Endothelial cell (in vitro differentiated cells): ENCODE measurements at regions not wholly inside any gene's neighbourhood (a gene's known extent, or its start where the extent isn't known, plus 50 kb on each side); places are given as distances from the start of the nearest gene placed in this dataset.

Experiments
- DNase-seq: peaks from one replicate; pipeline ENCODE4 v3.0.0; 2021; ENCODE audit warnings: low spot score
- H3K27ac Mint-ChIP-seq: one replicate; pipeline ENCODE4 v1.8.0; 2021; ENCODE audit warnings: mixed read lengths, inconsistent platforms; ENCODE audit not compliant: unreplicated experiment
- H3K27me3 Mint-ChIP-seq: one replicate; pipeline ENCODE4 v1.8.0; 2021; ENCODE audit warnings: mild to moderate bottlenecking, moderate library complexity, mixed read lengths, inconsistent platforms; ENCODE audit not compliant: unreplicated experiment
- H3K36me3 Mint-ChIP-seq: one replicate; pipeline ENCODE4 v1.8.0; 2021; ENCODE audit warnings: mild to moderate bottlenecking, low read depth, mixed read lengths, inconsistent platforms; ENCODE audit not compliant: unreplicated experiment
- H3K4me1 Mint-ChIP-seq: one replicate; pipeline ENCODE4 v1.8.0; 2021; ENCODE audit warnings: mild to moderate bottlenecking, mixed read lengths, inconsistent platforms; ENCODE audit not compliant: unreplicated experiment
- H3K4me3 Mint-ChIP-seq: one replicate; pipeline ENCODE4 v1.8.0; 2021; ENCODE audit warnings: mild to moderate bottlenecking, mixed read lengths, inconsistent platforms; ENCODE audit not compliant: unreplicated experiment
- H3K9me3 Mint-ChIP-seq: one replicate; pipeline ENCODE4 v1.8.0; 2021; ENCODE audit warnings: mixed read lengths, inconsistent platforms; ENCODE audit not compliant: unreplicated experiment
- TF ChIP-seq, protein P1 (sequence below): fragments of 200-600 bp; sonication (generic); IDR thresholded peaks from one replicate; pipeline ENCODE4 v1.5.0; 2021; ENCODE audit warnings: antibody characterized with exemption; ENCODE audit not compliant: unreplicated experiment

DNA sequence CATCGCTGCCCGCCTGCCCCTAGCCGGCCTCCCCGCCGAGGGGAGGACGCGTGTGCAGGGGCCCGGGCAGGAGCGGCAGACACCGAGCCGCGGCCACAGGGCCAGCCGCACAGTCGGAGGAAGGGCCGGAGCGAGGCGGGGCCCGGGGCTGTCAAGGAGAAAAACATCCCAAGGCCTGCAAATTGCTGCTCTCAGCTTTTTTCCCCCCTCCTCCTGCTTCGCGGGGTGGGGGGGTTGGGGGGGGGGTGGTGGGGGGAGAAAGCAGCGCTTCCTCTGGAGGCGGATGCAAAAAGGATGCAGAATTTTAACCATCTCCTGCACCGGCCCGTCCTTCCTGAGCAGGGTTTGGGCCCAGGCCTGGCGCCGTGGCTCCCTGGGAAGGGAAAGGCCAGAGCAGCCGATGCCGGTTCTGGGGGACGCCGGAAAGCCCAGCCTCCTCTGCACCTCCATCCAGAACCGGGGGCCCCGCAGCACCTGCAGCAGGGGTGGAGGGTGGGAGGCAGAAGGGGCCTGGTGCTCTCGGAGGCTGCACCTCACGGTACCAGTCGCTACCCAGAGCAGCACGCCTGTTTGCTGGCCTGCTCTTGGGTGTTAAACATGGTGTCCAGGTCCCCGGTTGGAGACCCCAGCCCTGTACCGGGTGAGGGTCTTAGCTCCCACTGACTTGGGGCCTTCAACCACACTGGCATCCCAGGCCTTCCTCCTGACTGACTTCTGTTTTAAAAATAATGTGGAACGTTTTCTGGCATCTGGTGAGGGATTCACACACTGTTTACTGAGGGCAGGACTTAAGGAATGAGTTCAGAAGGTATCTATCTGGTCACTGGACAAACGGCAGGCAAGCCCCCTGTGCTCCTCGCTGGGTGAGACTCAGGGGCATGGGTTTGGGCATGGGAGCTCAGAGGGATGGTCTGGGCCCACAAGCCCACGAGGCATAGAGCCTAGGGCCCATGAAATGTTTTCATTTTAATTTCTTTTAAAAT, 77.4 kb upstream of the WNT7B start:
- H3K9me3 Mint-ChIP-seq: no peaks in the 10 kb centered on the region
- no peak for DNase-seq
- peaks cover 2% of the 10 kb centered on the region for H3K4me1 Mint-ChIP-seq
- no peak overlapping the region for H3K4me3 Mint-ChIP-seq
- TF ChIP-seq, protein P1, sequence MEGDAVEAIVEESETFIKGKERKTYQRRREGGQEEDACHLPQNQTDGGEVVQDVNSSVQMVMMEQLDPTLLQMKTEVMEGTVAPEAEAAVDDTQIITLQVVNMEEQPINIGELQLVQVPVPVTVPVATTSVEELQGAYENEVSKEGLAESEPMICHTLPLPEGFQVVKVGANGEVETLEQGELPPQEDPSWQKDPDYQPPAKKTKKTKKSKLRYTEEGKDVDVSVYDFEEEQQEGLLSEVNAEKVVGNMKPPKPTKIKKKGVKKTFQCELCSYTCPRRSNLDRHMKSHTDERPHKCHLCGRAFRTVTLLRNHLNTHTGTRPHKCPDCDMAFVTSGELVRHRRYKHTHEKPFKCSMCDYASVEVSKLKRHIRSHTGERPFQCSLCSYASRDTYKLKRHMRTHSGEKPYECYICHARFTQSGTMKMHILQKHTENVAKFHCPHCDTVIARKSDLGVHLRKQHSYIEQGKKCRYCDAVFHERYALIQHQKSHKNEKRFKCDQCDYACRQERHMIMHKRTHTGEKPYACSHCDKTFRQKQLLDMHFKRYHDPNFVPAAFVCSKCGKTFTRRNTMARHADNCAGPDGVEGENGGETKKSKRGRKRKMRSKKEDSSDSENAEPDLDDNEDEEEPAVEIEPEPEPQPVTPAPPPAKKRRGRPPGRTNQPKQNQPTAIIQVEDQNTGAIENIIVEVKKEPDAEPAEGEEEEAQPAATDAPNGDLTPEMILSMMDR: no peak
- H3K27ac Mint-ChIP-seq: no peak overlapping the region
- no peaks in the 10 kb centered on the region for H3K36me3 Mint-ChIP-seq
- peaks cover 3% of the 10 kb centered on the region for H3K27me3 Mint-ChIP-seq

DNA sequence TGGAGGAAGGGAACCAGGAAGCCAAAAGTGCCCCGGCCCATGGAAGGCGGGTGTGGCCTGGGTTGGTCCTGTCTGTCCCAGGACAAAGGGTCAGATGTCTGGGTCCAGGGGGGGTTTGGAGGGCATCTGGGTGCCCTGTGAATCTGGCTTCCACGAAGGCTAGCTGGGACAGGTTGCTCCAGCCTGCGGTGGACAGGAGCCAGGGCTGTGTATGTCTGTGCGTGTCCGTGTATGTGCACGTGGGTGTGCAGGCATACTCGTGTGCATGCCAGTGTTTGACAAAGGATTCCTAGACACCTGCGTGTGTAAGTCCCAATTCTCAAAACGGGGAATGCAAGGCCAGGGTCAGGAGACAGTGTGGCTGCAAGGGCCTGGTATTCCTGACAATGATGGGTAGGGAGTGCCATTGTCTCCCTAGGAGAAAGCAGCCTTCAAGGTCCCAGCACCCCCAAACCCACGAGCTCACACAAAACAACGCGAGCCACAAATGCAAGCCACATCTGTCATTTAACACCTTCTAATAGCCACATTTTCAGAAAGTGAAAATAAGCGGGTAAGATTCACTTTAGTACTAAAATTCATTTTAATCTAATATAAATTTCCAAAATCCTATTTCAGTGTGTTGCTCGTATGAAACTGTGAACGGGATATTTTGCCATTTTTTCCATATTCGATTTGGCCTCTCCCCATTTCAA, 78.4 kb upstream of the WNT7B start:
- H3K27me3 Mint-ChIP-seq: peaks cover 3% of the 10 kb centered on the region
- no peaks in the 10 kb centered on the region for H3K9me3 Mint-ChIP-seq
- no peak overlapping the region for H3K4me3 Mint-ChIP-seq
- H3K4me1 Mint-ChIP-seq: peaks cover 2% of the 10 kb centered on the region
- TF ChIP-seq, protein P1: no peak
- DNase-seq: no peak
- H3K27ac Mint-ChIP-seq: no peak overlapping the region
- H3K36me3 Mint-ChIP-seq: no peaks in the 10 kb centered on the region

DNA sequence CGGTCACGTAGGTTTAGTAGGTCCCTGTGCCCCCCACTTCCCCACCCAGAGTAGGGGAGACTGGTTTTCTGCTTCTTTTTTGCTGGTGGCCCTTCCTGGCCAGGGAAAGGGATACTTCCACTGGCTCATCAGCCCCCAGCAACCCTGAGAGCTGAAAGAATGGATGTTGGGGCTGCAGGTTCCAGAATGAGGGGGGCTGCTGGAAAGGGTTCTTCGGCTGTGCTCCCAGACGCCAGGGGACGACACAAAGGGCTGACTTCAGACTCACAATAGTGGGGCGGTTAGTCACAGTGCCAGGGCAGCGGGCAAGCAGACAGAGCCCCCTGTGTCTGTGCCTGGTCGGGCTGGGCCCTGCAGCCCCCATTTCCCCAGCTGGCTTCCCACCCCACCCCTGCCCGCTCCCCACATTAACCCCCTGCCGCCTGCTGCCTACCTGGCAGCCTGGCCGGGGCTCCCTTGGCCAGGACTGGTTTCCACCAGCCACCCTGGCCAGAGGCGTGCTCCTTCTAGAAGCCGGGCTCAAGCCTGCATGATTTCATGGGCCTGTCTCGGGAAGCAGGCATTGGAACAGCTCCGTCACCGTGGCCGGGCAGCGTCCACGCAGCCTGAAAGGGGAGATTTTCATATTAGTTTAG, 79.1 kb upstream of the WNT7B start:
- no peak for DNase-seq
- TF ChIP-seq, protein P1: no peak
- no peaks in the 10 kb centered on the region for H3K27me3 Mint-ChIP-seq
- H3K9me3 Mint-ChIP-seq: no peaks in the 10 kb centered on the region
- no peak overlapping the region for H3K4me3 Mint-ChIP-seq
- no peak overlapping the region for H3K27ac Mint-ChIP-seq
- H3K4me1 Mint-ChIP-seq: peaks cover 2% of the 10 kb centered on the region
- H3K36me3 Mint-ChIP-seq: no peaks in the 10 kb centered on the region

DNA sequence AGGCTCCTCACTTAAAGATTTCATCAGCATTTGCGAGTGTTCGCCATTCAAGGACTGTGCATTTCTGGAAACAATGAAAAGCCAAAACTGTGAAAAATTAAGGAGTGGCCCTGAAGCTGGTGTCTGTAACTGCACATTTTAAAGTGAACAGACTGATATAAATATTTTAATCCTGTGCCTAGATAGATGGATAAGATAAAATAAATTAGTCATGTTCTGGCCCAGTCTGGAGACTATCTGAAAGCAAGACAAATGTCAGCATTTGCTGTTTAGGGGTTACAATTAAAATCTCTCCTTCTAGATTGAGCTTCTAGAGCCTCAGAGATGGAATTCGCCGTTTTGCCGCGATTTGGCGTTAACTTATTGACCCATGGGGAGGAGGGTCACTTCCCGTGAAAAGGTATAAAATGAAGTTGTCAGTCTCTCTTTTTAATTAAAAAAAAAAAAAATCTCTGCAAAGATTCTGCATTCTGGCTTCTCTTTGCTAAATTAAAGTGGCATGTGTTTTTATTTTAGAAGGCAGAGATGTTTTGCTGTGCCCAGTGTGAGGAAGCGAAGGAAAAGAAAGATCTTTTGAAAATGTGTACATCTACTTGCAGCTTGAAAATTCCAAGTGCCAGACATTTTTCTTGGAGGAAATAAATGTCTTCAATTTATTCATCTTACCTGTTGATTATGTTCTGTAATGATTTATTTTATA, 79.7 kb upstream of the WNT7B start:
- Mint-ChIP-seq H3K4me1 (peaks cover 2% of the 10 kb centered on the region), H3K27me3 (no peaks in the 10 kb centered on the region), H3K9me3 (no peaks in the 10 kb centered on the region), H3K4me3 (no peak overlapping the region), H3K36me3 (no peaks in the 10 kb centered on the region), H3K27ac (no peak overlapping the region)
- TF ChIP-seq, protein P1: no peak
- no peak for DNase-seq
